Ovary (tissue), 3 donors: ENCODE measurements at regions not wholly inside any gene's neighbourhood (a gene's known extent, or its start where the extent isn't known, plus 50 kb on each side); places are given as distances from the start of the nearest gene placed in this dataset.

ENCODE experiments used
- EP300 ChIP-seq: sonication (generic); formaldehyde crosslinking; IDR thresholded peaks from one replicate; pipeline ENCODE4 v1.6.1; 2017; ENCODE audit warnings: antibody characterized with exemption
- POLR2A ChIP-seq: fragments of 450-650 bp; IDR thresholded peaks from one replicate; pipeline ENCODE4 v1.6.1; 2017; ENCODE audit warnings: antibody characterized with exemption, mild to moderate bottlenecking, moderate library complexity
- TF ChIP-seq, protein P1 (sequence below), 3 donors: fragments of 450-650 bp in 2 of 3; fragments of 200-600 bp in 1 of 3; IDR thresholded peaks; one replicate each; pipeline versions ENCODE4 v1.5.1 to v1.8.0; 2016 to 2022; ENCODE audit warnings: antibody characterized with exemption in 3 of 3, mild to moderate bottlenecking in 1 of 3
- donor health status: DM: no; HTN: no; CAD: no.

DNA sequence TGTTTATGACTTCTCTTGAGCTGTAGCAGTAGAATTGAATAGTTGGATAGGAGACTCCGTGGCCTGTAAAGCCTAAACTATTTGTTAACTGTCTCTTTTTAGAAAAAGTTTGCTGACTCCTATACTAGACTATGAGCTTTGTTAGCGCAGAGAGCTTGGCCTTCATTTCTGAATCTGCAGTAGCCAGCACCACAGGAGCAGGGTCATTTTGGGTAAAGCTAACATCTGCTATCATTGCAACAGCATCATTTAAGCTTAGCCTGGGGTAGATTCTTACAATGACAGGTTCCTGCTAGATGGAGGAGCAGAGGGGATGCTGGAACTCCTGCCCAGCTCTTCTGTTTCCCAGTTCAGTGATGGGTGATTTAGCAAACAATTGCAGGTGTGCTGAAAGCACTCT lies 133.7 kb upstream of the ASTN2 start:
- TF ChIP-seq POLR2A (no peak), EP300 (no peak)
- TF ChIP-seq, protein P1, sequence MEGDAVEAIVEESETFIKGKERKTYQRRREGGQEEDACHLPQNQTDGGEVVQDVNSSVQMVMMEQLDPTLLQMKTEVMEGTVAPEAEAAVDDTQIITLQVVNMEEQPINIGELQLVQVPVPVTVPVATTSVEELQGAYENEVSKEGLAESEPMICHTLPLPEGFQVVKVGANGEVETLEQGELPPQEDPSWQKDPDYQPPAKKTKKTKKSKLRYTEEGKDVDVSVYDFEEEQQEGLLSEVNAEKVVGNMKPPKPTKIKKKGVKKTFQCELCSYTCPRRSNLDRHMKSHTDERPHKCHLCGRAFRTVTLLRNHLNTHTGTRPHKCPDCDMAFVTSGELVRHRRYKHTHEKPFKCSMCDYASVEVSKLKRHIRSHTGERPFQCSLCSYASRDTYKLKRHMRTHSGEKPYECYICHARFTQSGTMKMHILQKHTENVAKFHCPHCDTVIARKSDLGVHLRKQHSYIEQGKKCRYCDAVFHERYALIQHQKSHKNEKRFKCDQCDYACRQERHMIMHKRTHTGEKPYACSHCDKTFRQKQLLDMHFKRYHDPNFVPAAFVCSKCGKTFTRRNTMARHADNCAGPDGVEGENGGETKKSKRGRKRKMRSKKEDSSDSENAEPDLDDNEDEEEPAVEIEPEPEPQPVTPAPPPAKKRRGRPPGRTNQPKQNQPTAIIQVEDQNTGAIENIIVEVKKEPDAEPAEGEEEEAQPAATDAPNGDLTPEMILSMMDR (IDR thresholded peaks at IDR 0.05): no peak
